LNCaP clone FGC (cell line): ENCODE measurements at regions not wholly inside any gene's neighbourhood (a gene's known extent, or its start where the extent isn't known, plus 50 kb on each side); places are given as distances from the start of the nearest gene placed in this dataset.

ENCODE experiments used
- DNase-seq: peaks from one replicate; pipeline ENCODE4 v3.0.0-alpha.2; 2011; ENCODE audit warnings: low read depth
- H3K4me3 ChIP-seq: 2 replicates; pipeline ENCODE4 v1.5.1; 2011; ENCODE audit warnings: mild to moderate bottlenecking, low read depth, low read length, control low read depth
- CTCF ChIP-seq: IDR thresholded peaks from 2 replicates; pipeline ENCODE4 v1.5.1; 2012; ENCODE audit warnings: mild to moderate bottlenecking; ENCODE audit not compliant: control insufficient read depth, insufficient read depth; ENCODE audit errors: extremely low read depth

- no peak for TF ChIP-seq CTCF
- no peak overlapping the region for H3K4me3 ChIP-seq
- no peak for DNase-seq
Observed at GRCh38 chr4:152149745-152150144, 386.1 kb downstream of the FBXW7 start.

- TF ChIP-seq CTCF: no peak
- H3K4me3 ChIP-seq: no peak overlapping the region
- no peak for DNase-seq
Observed at GRCh38 chr4:152148057-152148456, 387.2 kb upstream of the GATB start.

- no peak for TF ChIP-seq CTCF
- no peak for DNase-seq
- no peak overlapping the region for H3K4me3 ChIP-seq
Observed at GRCh38 chr4:152146244-152146643, 385.4 kb upstream of the GATB start.

- no peak for DNase-seq
- no peak for TF ChIP-seq CTCF
- H3K4me3 ChIP-seq: no peak overlapping the region
Observed at GRCh38 chr4:152143806-152144205, 383.0 kb upstream of the GATB start.

GRCh38 chr4:152138451-152138850 lies 377.6 kb upstream of the GATB start:
- TF ChIP-seq CTCF: no peak
- no peak overlapping the region for H3K4me3 ChIP-seq
- no peak for DNase-seq

- no peak for TF ChIP-seq CTCF
- DNase-seq: no peak
- H3K4me3 ChIP-seq: no peak overlapping the region
Observed at GRCh38 chr4:152132776-152133175, 372.0 kb upstream of the GATB start.

- no peak overlapping the region for H3K4me3 ChIP-seq
- no peak for TF ChIP-seq CTCF
- no peak for DNase-seq
Observed at GRCh38 chr4:152128356-152128755, 367.5 kb upstream of the GATB start.
